Thoracic aorta (tissue), 2 donors: ENCODE measurements at regions not wholly inside any gene's neighbourhood (a gene's known extent, or its start where the extent isn't known, plus 50 kb on each side); places are given as distances from the start of the nearest gene placed in this dataset.

Source experiments
- ATAC-seq: fragments of 150-250 bp; one replicate; pipeline ENCODE4 v1.8.0; 2017; ENCODE audit warnings: low read depth; ENCODE audit not compliant: insufficient number of reproducible peaks, low FRiP score
- DNase-seq: peaks from one replicate; pipeline ENCODE4 v3.0.0-alpha.2; 2020; ENCODE audit warnings: low spot score
- H3K27ac ChIP-seq, 2 donors: fragments of 200-600 bp; sonication (generic); 1 replicate in 1 of 2; 2 replicates in 1 of 2; pipeline ENCODE4 v1.5.1; 2016; ENCODE audit warnings: mild to moderate bottlenecking in 2 of 2, moderate library complexity in 2 of 2
- H3K27me3 ChIP-seq: fragments of 200-600 bp; sonication (generic); replicated peaks from 2 replicates; pipeline ENCODE4 v1.6.0; 2016; ENCODE audit warnings: mild to moderate bottlenecking; ENCODE audit not compliant: insufficient read depth
- H3K36me3 ChIP-seq: fragments of 200-600 bp; sonication (generic); one replicate; pipeline ENCODE4 v1.5.1; 2016
- H3K4me1 ChIP-seq, 2 donors: fragments of 200-600 bp; sonication (generic); 1 replicate in 1 of 2; 2 replicates in 1 of 2; pipeline versions ENCODE4 v1.5.1 to v1.6.0; 2016; ENCODE audit warnings: low read depth in 2 of 2, mild to moderate bottlenecking in 1 of 2; ENCODE audit not compliant: control insufficient read depth in 1 of 2
- H3K4me3 ChIP-seq: fragments of 200-600 bp; sonication (generic); 2 replicates; pipeline ENCODE4 v1.5.1; 2016; ENCODE audit warnings: mild to moderate bottlenecking
- H3K9me3 ChIP-seq: fragments of 200-600 bp; sonication (generic); 2 replicates; pipeline ENCODE4 v1.5.1; 2016
- TF ChIP-seq, protein P1 (sequence below): fragments of 200-600 bp; sonication (generic); IDR thresholded peaks from one replicate; pipeline ENCODE4 v1.5.1; 2019; ENCODE audit warnings: antibody characterized with exemption

DNA sequence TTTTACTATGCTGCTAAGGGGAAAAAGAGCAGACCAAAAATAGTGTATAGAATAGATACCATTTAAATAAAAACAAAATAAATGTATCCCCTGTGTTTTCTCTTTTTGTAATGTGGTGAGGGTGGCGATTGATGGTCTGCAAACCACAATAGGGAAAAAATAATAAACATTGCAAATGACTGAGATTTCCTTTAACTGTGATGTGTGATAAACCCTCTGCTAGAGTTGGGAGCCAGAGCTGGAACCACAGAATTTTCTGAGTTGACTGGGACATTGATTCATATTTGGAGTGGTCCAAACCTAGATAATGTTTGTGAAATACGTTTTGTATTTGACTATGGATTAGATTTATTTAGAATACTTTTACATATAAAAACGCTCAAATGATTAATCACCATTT is 70.6 kb upstream of the PTGFR start:
- TF ChIP-seq, protein P1, sequence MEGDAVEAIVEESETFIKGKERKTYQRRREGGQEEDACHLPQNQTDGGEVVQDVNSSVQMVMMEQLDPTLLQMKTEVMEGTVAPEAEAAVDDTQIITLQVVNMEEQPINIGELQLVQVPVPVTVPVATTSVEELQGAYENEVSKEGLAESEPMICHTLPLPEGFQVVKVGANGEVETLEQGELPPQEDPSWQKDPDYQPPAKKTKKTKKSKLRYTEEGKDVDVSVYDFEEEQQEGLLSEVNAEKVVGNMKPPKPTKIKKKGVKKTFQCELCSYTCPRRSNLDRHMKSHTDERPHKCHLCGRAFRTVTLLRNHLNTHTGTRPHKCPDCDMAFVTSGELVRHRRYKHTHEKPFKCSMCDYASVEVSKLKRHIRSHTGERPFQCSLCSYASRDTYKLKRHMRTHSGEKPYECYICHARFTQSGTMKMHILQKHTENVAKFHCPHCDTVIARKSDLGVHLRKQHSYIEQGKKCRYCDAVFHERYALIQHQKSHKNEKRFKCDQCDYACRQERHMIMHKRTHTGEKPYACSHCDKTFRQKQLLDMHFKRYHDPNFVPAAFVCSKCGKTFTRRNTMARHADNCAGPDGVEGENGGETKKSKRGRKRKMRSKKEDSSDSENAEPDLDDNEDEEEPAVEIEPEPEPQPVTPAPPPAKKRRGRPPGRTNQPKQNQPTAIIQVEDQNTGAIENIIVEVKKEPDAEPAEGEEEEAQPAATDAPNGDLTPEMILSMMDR = no peak
- H3K9me3 ChIP-seq = no peaks in the 10 kb centered on the region
- no peaks in the 10 kb centered on the region for H3K36me3 ChIP-seq
- DNase-seq (no peak), ATAC-seq (no peak)
- H3K27me3 ChIP-seq = no peaks in the 10 kb centered on the region
- H3K4me1 ChIP-seq = no peaks in the 10 kb centered on the region
- no peak overlapping the region for H3K27ac ChIP-seq
- no peak overlapping the region for H3K4me3 ChIP-seq

- no peaks in the 10 kb centered on the region for H3K36me3 ChIP-seq
- H3K4me1 ChIP-seq = no peaks in the 10 kb centered on the region
- TF ChIP-seq, protein P1 = no peak
- ATAC-seq (no peak), DNase-seq (no peak)
- H3K27ac ChIP-seq = no peak overlapping the region
- H3K27me3 ChIP-seq = no peaks in the 10 kb centered on the region
- H3K9me3 ChIP-seq = no peaks in the 10 kb centered on the region
- H3K4me3 ChIP-seq = no peak overlapping the region
Measured at GRCh38 chr1:78420688-78421087, 70.1 kb upstream of the PTGFR start.

DNA sequence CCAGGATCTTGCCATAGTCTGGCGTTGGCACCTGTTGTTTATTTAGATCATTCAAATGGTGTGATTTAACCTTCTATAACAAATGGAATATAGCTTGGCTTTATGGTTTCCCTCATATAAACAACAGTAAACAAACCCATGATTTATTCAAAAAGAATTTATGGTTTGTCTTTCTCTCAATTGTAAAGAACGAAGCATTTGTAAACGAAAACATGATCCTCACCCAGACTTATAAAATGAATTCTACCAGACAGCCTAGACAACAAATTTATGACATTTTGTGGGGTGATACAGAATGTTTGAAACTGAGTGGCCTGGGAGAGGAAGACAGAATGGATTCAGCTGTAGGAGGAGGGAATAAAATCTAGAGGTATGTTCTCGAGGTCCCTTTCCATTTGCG is 66.1 kb upstream of the PTGFR start:
- no peak for DNase-seq
- no peaks in the 10 kb centered on the region for H3K4me1 ChIP-seq
- H3K4me3 ChIP-seq = no peak overlapping the region
- no peak overlapping the region for H3K27ac ChIP-seq
- no peaks in the 10 kb centered on the region for H3K27me3 ChIP-seq
- H3K36me3 ChIP-seq = no peaks in the 10 kb centered on the region
- ATAC-seq = no peak
- no peaks in the 10 kb centered on the region for H3K9me3 ChIP-seq
- TF ChIP-seq, protein P1 = no peak

DNA sequence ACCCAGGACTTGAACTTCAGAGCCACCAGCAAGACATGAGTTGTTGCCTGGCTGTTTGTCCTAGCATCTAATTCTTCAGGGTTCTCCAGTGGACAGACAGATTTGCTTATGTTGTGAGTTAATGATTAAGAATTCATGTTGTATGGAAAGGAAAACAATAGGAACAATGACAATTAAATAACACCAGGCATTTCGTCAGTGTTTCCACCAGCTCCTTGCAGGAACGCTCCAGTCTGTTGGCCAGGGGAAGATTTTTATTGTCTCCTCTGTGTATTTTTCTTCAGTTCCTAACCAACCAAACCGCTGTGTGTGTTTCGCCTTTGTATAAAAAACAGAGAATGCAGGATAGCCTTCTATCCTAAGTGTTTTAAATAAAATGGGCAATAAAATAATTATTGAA is 64.4 kb upstream of the PTGFR start:
- H3K27ac ChIP-seq = no peak overlapping the region
- no peak for ATAC-seq

DNA sequence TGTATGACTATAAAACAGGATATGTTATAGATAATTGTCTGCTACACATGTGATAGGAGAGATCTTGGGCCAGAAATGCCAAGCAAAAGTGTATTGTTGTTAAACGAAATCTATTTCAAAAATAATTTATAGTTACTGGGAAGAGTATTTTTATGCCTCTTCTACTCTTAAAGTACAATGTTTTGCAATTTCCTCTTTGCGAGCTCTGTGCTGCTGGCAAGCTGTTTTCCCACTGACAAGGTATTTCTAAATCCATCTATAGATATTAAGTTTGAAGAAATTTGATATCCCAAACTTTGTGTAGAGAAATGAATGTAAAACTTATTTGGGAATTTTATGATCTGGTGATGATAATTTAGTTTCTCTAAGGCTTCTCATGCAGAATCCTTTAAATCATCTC is 63.3 kb upstream of the PTGFR start:
- DNase-seq = no peak
- TF ChIP-seq, protein P1 = no peak
- Histone ChIP-seq H3K4me3 (no peak overlapping the region), H3K9me3 (no peaks in the 10 kb centered on the region), H3K27ac (no peak overlapping the region), H3K36me3 (no peaks in the 10 kb centered on the region), H3K27me3 (no peaks in the 10 kb centered on the region), H3K4me1 (no peaks in the 10 kb centered on the region)
- no peak for ATAC-seq

More for the DNA sequence above, 64.4 kb upstream of the PTGFR start:
- H3K4me3 ChIP-seq = no peak overlapping the region
- no peaks in the 10 kb centered on the region for H3K9me3 ChIP-seq
- no peaks in the 10 kb centered on the region for H3K27me3 ChIP-seq
- no peak for DNase-seq
- H3K36me3 ChIP-seq = no peaks in the 10 kb centered on the region
- no peaks in the 10 kb centered on the region for H3K4me1 ChIP-seq
- TF ChIP-seq, protein P1 = no peak
